ENCODE measurements at regions not wholly inside any gene's neighbourhood (a gene's known extent, or its start where the extent isn't known, plus 50 kb on each side); places are given as distances from the start of the nearest gene placed in this dataset.

- 62 to 73% methylated on average over 3 of the region's 3 CpGs for WGBS, 2 donors
- H3K27me3 ChIP-seq: no peaks in the 10 kb centered on the region
- H3K9me3 ChIP-seq: no peaks in the 10 kb centered on the region
- no peaks in the 10 kb centered on the region for H3K4me1 ChIP-seq
- H3K36me3 ChIP-seq (ENCODE audit: low read depth, missing control alignments): no peaks in the 10 kb centered on the region
- DNase-seq: no peak
- no peak for TF ChIP-seq CTCF (IDR thresholded peaks at IDR 0.05)
- TF ChIP-seq POLR2A (IDR thresholded peaks at IDR 0.05): no peak
- H3K4me3 ChIP-seq: no peak overlapping the region
- intact Hi-C loops (cut with DNase I; ENCODE audit: low total_unique reads): no loop called here
- no peak overlapping the region for H3K27ac ChIP-seq
These were observed 53.0 kb upstream of the FUT8 start for GRCh38 chr14:65359503-65359902.

GRCh38 chr14:65360144-65360784, 52.3 kb upstream of the FUT8 start:
- intact Hi-C loops (cut with DNase I; ENCODE audit: low total_unique reads): no loop called here
- no peak for DNase-seq

GRCh38 chr14:65361920-65362319, 50.6 kb upstream of the FUT8 start:
- Histone ChIP-seq H3K27ac (no peak overlapping the region), H3K9me3 (no peaks in the 10 kb centered on the region), H3K4me1 (no peaks in the 10 kb centered on the region), H3K36me3 (ENCODE audit: low read depth, missing control alignments) (no peaks in the 10 kb centered on the region), H3K4me3 (no peak overlapping the region), H3K27me3 (no peaks in the 10 kb centered on the region)
- TF ChIP-seq POLR2A (IDR thresholded peaks at IDR 0.05) (no peak), CTCF (IDR thresholded peaks at IDR 0.05) (no peak)
- peak; percentile 34 for DNase-seq
- 44 to 52% methylated on average over 2 of the region's 2 CpGs for WGBS, 2 donors
- intact Hi-C loops (cut with DNase I; ENCODE audit: low total_unique reads): no loop called here

More at GRCh38 chr14:65360144-65360784, 52.3 kb upstream of the FUT8 start:
- TF ChIP-seq POLR2A (IDR thresholded peaks at IDR 0.05) (no peak), CTCF (IDR thresholded peaks at IDR 0.05) (no peak)
- H3K36me3 ChIP-seq (ENCODE audit: low read depth, missing control alignments): no peaks in the 10 kb centered on the region
- H3K27ac ChIP-seq: no peak overlapping the region
- H3K4me1 ChIP-seq: no peaks in the 10 kb centered on the region
- H3K27me3 ChIP-seq: no peaks in the 10 kb centered on the region
- 72 to 89% methylated on average over 2 of the region's 2 CpGs for WGBS, 2 donors
- H3K9me3 ChIP-seq: no peaks in the 10 kb centered on the region
- no peak overlapping the region for H3K4me3 ChIP-seq

Small RNA genes lying in the stretch of these regions (microRNA-seq; reads per million reads assigned to microRNA genes)
- gene MIR4708 (ENCODE audit: borderline number of aligned reads in 2 of 2, borderline replicate concordance in 1 of 2): 0 reads per million in 2 donors

Small RNA genes lying in the stretch of these regions (small RNA-seq; reads per million reads assigned to genes)
- 0 to 0.19 reads per million in 2 donors for gene AL355076.1
- 0 reads per million in 2 donors for gene MIR4708
